ENCODE measurements at regions not wholly inside any gene's neighbourhood (a gene's known extent, or its start where the extent isn't known, plus 50 kb on each side); places are given as distances from the start of the nearest gene placed in this dataset.

DNA sequence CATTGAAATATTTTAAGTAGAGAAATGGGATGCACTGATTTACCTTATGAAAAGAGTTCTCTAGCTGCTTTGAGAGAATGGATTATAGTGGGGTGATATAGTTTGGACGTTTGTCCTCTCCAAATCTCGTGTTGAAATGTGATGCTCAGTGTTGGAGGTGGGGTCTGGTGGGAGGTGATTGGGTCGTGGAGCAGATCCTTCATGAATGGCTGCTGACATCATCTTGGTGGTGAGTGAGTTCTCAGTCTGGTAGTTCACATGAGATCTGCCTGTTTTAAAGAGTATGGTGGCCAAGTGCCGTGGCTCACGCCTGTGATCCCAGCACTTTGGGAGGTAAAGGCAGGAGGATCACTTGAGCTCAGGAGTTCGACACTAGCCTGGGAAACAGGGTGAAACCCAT, 58.7 kb upstream of the SH3RF3 start:
- DNase-seq (ENCODE audit: low spot score) = no peak

DNA sequence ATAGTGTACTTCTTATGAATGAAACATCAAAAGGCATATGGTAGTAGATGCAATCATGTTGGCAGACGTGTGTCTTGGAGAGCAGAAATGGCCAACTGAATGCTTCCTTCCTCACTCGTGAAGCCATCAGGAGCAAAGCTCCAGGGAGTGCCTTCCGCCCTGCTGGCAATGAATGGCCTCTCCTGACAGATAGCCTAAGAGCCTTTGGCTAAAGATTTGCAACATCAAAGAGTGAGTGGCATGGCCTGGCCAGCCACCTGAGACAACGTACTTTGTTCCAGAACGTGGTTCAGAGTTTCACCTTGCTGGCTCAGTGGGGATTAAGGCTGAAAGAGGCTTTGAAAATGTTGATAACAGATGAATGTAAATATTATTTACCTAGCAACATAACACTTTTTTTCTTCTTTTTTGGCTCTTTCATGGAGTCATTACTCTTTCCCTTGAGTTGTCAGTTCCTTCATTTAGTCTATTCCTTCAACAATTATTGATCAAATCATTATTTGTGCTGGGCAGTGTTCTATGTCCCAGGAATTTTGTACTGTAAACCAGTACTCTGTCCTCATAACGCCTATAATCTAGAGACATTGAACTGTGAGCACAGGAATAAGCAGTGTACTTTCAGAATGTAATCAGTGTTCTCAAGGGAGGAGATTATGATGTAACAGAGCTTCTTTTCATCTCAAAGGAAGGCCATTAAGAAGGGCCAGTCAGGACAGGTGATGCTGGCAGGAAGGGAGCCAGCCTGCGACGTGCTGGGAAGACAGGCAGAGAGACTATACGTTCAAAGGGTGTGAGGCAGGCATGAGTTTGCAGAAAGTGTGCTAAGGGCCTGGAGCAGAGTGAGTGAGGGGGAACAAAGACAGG, 59.4 kb upstream of the SH3RF3 start:
- no peak for DNase-seq (ENCODE audit: low spot score)

DNA sequence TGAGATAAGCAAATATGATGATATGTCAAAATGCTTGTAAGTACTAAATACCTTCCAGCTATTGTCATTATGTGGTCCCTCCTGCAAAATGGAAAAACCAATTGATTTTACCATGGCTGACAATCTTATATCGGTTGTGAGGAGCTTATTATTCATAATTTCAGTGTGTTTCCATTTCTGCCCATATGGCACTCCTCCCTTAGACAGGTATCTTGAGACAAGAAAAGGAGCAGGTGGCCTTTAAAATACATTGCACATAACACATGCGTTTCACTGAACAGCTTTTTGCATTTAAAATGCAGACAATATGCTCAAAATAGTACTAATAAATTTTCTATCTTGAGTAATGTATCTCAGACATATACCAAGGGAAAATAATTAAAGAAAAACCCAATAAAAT, 60.2 kb upstream of the SH3RF3 start:
- DNase-seq (ENCODE audit: low spot score) = no peak

DNA sequence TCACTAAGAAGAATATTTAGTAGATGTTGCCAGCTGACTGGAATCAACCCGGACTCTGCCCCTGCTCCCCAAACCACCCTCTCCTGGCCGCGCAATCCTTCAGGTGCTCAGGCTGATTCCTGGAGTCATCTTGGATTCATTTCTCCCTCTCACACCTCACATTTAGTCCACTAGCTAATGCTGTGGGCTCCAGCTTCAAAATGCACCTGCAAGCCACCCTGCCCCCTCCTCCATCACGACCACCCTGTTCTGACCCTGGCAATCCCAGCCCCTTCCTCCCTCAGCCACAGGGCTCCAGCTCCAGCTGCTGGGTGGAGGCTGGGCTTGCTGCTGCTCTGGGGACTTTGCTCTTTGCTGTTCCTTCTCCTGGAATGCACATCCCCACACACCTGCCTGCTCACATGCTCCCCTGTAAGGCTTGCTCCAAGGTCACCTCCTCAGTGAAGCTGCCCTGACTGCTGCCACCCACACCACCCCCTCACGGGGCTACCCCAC, 61.3 kb upstream of the SH3RF3 start:
- DNase-seq (ENCODE audit: low spot score) = no peak

DNA sequence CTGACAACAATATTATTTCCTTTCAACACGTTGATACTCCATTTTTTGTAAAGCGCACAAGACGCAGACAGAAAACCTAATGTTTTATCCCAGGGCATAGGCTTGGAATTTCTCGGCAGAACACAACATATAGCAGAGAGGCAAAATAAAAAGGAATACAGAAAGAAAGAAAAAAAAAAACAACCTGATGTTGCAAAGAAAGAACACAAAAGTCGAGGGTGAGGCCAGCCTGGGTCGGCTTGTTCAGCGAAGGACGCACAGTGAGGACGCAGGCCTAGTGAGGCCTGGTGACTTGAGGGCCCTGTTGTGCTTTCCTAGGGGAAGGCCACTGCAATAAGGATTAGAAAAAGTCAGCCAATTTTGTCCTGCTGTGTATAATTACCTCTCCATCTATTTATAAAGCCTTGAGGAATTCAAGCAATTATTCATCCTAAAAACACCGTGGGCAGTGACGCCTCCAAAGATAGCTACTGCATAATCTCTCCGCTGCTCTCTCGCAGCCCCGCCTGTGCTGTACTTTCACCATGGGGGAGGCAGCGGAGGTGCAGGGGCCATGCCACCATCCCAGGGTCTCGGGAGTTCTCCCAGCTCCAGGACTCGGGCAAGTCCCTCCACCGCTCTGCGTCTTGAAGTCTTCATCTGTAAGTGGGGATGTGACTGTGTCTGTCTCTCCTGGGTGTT, 61.9 kb upstream of the SH3RF3 start:
- no peak for DNase-seq (ENCODE audit: low spot score)

DNA sequence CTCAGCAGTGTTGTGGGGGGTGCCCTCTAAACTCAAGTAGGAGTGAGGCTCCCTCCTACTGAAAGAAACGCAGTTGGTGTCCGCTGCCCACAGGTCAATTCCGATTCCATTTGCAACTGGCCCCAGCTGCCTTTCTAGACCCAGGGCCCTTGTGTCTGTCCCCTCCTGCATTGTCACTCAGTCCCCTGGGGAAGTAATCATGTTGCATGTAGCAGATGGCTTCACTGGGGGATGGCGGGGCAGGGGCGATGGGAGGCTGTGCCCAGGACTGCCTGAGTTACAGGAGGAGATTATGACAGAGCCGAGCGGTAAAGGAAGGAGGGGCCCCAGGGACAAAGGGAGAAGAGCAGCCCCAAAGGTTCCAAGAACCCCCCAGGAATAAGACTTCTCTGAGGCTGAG, 62.5 kb upstream of the SH3RF3 start:
- DNase-seq (ENCODE audit: low spot score) = no peak

DNA sequence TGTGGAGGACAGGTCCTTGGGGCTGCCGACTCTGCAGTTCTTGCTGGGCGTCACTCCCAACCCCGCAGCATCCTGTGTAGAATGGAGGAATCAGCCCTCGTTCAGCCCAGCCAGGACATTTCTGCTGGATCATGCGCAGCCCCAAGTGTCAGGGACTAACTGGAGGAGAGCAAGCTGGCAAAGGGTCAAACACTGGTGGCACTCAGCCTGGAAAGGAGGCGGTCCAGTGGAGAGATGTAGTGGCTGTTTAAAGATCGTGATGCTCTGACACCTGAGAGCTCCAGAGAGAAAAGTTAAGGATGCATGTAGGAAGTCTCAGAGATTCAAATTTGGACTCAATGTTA, 63.6 kb upstream of the SH3RF3 start:
- DNase-seq (ENCODE audit: low spot score) = peak; percentile 20

DNA sequence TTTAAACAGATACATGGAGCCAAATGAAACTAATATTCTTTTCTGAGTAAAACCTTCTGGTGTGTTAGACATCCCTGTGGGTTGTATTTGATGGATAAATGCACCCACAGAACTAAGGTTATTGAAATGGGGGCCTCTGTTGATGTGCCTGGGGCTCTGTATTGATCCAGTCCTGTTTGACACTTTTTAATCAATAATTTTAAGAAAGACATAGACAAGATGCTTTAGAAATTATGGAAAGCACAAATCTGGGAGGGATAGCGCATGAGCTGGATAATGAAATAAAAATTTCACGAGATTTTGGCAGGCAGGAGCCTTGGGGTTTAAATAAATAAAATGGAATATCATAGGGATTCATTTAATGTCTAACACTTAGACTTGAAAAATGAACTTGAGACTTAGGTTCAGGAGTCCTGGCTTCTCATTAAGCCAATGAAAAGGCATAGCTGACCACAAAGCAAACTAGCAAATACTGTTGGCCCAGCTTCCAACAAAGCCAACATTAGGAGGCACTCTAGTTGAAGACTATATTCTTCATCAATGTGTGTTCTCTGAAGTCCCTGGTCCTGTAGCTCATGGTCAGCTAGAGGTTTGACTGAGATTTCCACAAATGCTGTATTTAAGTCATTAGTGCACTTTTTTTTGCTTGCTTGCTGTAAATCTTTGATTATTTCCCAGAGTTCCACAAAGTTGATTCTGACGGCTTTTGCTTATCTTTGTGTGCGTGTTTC, 64.2 kb upstream of the SH3RF3 start:
- DNase-seq (ENCODE audit: low spot score) = no peak

DNA sequence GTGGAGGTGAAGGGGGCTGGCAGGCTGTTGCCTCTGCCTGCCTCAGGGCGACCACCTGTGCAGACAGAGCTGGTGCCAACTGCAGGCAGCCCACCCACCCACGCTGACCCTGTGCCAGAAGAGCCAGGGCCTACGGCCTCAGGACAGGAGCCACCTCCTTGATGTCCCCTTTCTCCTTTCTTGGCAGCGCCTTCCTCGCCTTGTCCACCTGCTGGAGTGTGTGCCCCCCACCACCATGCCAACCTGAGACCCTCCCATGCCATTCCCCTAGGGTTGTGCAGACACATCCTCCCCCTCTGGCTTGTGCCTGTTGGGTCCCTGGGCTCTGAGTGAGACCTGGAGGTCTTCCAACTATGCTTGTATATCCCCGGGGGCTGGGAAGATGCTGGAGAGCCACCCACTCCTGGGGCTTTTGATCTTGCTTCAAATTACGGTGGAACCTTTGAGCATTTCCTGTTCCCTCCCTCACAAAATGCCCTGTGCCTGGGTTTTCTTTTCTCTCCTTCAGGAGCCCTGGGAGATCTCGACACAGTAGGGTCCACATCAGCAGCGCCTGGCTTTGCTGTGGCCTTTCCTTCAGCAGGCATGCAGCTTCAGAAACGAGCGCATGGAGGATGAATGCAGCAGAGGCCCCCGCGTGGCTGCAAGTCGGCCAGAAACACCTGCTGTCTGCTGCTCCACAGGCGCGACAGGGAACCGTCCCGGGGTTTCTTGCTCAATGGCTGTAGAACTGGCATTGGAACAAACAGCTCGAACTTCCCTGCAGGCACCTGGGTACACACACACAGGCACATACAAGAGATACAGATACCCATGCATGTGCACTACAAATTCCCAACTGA, 65.9 kb upstream of the SH3RF3 start:
- no peak for DNase-seq (ENCODE audit: low spot score)

DNA sequence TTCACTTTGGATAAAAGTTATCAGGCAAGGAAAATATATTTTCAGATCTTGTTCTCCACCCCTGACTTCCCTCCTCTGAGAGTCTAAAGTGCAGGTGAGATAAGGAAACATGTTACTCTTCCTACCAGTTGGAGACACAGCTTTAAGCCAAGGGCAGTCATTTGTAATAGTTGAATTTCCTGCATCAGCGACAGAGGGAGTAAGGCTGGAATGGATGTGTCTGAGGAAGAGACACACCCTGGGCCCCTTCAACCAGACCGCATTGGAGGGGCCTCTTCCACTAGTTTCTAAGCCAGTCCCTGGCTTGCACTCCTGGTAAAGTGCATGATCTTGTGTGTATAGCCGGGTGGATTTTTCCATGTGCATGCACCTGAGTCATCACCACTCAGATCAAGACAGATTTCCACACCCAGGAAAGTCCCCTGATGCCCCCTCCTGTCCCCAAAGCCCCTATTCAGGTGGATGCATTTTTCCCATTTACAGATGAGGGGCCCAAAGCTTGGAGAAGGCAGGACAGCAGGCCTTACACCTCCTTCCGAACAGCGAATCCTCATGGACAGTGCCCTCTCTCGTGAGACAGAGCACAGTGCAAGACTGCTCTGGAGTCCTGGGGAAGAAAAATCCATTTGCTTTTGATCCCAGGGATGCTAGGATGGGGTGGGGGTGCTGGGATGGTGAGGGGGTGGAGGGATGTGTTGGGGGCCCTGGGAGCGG, 66.7 kb upstream of the SH3RF3 start:
- DNase-seq (ENCODE audit: low spot score) = no peak

DNA sequence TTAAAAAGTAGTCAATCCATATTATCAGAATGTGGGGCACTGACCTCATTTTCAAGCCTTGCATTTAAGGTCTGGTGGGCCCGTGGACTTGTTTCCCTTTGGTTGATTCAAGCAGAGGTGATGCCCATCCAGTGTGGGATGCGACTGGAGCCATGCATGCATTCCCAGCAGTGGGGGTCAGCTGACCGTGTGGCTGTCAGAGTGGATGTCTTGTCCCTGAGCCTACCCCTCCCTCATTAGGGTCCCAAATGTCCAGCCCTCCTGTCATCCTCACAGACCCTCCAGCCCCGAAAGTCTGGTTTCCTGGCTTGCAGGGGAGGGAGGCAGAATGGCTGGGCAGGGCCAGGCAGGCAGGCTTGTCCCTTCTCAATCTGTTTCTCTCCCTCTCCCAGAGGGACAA, 67.3 kb upstream of the SH3RF3 start:
- DNase-seq (ENCODE audit: low spot score) = no peak

DNA sequence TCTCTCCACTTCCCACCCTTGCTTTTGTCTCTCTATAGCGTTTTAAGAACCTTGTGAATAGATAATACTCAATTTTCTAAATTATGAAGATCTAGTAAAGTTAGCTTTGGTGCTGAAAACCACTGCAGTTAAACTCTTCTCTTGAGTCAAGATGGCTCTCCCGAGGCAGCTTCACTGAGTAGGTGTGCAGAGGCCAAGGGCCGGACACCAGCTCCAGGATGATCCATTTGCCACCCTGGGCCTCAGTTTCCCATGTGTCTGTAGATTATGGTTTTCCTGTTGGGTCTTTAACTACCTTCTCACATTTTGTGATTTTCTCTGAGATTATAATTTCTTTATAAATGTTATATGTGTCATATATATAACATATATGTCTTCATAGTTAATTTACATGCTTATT, 68.5 kb upstream of the SH3RF3 start:
- DNase-seq (ENCODE audit: low spot score) = no peak

DNA sequence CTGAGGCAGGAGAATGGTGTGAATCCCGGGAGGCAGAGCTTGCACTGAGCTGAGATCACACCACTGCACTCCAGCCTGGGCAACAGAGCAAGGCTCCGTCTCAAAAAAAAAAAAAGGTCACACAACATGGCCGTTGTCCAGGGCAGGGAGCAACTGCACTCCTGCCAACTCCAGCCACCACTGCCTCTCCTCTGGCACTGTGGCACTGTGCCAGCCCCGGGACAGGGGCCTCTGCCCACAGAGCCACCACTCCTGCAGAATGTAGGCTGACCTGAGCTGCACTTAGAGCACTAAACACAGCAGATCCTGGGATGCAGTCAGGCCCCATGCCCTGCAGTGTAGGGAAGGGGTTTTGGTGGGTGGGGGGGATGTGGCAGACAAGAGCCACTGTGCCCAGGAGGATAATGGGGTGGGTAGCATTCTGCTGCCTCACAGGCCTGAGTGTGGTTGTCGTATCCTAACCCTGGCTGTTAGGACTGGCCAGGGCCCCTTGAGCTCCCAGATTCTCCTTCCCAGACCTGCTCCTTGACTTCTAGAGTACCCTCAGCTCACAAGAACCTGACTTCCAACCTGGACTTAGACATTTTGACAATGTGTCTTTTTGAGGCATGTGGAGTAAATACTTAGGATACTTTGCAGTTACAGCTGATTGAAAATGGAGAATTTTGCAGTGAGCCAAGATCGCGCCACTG, 69.4 kb upstream of the SH3RF3 start:
- DNase-seq (ENCODE audit: low spot score) = no peak

DNA sequence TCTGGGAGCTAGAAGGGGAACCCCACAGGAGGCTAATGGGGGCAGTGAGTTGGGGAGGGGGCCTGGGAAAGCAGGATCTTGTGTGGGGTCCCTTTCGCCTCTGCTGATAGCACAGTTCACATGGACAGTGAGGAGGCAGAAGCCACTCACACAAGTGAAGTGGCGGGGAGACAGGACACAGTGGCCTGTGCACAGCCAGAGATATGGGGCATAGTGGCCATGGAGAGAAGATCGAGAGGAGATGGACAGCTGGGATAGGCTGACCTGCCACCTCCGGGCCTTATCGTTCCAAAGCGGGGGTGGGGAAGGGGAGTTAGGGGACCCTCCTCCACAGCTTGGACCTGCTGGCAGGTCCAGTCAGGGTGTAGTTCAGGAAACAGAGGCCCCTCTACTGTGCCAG, 69.8 kb upstream of the EDAR start:
- no peak for DNase-seq (ENCODE audit: low spot score)

DNA sequence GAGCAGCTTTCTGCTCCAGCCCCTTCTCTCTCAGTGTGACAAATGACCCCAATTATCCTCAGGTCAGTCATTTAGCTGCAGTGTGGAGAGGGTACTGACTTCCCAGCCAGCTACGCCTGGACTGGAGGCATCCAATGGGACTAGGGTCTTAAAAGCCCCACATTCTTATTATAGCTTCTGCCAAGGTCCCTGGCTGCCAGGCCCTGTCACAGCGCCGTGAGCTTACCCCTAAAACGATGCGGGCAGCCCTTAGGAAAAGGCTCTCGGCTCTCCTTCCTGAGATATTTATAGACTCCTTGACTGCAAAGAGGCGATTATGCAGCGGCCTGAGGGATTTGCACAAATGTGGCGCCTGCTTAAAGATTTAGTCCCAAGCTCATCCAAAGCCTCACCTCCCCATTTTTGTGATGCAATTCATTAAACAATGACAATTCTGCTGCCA, 69.2 kb upstream of the EDAR start:
- no peak for DNase-seq (ENCODE audit: low spot score)

DNA sequence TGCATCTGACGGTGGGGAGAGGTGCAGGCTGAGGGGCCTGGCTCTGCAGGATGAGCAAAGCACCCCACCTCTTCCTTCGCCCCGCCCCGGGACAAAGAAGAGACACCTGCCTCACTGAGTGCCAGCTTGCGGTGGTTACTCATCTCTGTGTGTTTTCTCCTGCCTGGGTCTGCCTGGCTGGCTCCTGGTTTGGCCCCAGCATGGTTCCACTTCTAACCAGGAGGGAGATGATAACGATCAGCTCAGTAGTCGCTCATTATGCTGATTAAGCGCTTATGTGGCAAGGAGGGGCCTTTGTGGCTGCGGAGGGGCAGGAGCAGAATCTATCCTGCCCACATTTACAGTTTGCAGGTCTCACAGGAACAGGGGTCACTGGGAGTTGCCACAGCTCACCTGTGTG, 68.7 kb upstream of the EDAR start:
- no peak for DNase-seq (ENCODE audit: low spot score)

DNA sequence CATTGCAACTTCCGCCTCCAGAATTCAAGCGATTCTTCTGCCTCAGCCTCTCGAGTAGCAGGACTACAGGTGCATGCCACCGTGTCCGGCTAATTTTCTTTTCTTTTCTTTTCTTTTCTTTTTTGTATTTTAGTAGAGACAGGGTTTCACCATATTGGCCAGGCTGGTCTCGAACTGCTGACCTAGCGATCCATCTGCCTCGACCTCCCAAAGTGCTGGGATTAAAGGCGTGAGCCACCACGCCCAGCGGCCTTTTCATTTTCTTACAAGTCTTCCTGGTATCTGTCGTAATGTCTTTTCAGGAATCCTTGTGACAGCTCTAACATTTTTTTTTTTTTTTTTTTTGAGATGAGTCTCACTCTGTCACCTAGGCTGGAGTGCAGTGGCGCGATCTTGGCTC, 66.4 kb upstream of the EDAR start:
- no peak for DNase-seq (ENCODE audit: low spot score)

DNA sequence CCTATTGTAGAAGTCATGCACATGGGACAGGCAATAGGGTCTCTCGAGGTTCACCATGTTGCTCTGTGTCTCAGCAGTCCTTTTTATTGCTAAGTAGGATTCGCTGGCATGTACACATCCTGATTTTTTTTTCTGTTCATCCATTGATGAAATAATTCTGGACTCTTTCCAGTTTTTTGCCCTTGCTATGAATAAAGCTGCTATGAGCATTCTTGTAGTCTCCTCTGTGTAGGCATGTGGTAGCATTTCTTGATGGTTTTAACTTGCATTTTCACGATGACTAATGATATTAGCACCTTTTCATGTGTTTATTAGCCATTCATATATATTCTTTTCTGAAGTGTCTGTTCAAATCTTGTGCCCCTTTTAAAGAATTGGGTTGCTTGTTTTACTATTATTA, 65.8 kb upstream of the EDAR start:
- DNase-seq (ENCODE audit: low spot score) = no peak

DNA sequence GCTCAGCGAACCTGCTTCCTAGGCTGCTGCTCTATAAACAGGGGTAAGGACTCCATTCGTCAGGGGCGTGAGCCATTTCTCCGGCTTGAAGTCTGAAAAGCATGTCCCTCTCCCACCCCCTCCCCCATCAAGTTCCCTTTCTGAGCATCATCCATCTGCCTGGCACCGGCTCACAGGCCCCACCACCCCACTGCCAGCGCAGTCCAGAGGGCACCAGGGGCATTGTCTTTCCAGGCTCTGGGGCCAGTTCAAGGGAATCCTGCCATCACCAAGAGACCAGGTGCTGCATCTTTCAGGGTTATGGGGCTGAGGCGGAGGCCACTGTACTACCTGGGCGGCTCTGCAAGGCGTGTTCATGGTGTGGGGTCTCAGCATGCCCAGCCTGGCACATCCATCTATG, 64.7 kb upstream of the EDAR start:
- DNase-seq (ENCODE audit: low spot score) = no peak

DNA sequence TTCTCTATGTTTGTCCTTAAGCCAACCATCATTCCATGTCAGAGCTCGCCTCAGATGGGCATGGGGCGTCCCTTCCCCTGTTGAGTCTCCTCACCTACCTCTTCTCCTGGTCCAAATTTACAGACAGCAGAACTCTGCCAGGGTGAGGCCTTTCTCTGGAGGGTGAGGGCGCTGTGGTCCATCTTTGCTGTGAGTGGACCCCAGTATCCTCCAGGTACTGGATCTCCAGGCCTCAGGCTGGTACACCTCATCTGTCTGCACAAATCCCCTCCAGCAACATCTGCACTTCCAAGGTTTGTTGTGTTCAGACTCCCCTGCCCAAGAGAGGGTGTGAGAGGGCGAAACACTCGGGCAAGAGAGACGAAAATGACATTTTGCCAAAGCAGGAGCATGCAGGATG, 63.9 kb upstream of the EDAR start:
- DNase-seq (ENCODE audit: low spot score) = no peak

DNA sequence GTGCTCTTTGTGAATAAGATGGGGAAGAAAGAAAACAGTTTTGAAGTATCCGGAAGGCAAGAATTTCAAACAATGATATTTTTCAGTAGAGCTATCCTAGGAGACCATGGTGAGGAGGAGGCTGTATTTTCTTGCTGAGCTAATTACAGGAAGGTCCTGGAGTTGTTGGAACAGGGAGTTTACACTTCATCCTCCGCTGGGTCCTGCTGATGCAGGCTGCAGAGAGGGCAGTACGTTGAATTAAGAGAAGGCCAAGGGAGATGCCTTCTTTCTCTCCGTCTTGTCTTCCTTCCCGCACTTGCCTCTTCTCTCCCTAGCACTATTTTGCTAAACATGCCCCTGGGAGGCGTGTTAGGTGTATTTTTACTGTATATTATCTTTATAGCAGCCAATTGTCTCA, 60.0 kb upstream of the EDAR start:
- DNase-seq (ENCODE audit: low spot score) = no peak

Measured in globus pallidus (tissue), 1 donor.